SU-DHL-6 (cell line): ENCODE measurements at regions not wholly inside any gene's neighbourhood (a gene's known extent, or its start where the extent isn't known, plus 50 kb on each side); places are given as distances from the start of the nearest gene placed in this dataset.

ENCODE experiments used
- H2AFZ ChIP-seq: fragments of 200-600 bp; sonication (generic); 2 replicates; pipeline ENCODE4 v1.6.1; 2014; ENCODE audit warnings: low read depth, mild to moderate bottlenecking, moderate library complexity, mixed read lengths, antibody characterized with exemption, low read length; ENCODE audit not compliant: severe bottlenecking
- H3F3A ChIP-seq: fragments of 200-600 bp; shearing (Covaris generic); 2 replicates; pipeline ENCODE4 v1.6.0; 2016; ENCODE audit warnings: antibody characterized with exemption, mild to moderate bottlenecking; ENCODE audit not compliant: insufficient read depth
- H3K27ac ChIP-seq: fragments of 200-600 bp; sonication (generic); 2 replicates; pipeline ENCODE4 v1.5.1; 2016; ENCODE audit warnings: low read depth, mild to moderate bottlenecking, low read length, moderate library complexity, mixed read lengths
- H3K27me3 ChIP-seq: fragments of 200-600 bp; sonication (generic), shearing (Covaris generic); 2 replicates; pipeline ENCODE4 v1.6.0; 2014; ENCODE audit warnings: mild to moderate bottlenecking, low read length
- H3K36me3 ChIP-seq: fragments of 200-600 bp; sonication (generic); 2 replicates; pipeline ENCODE4 v1.6.1; 2014; ENCODE audit warnings: mild to moderate bottlenecking, low read length, mixed read lengths
- H3K4me2 ChIP-seq: fragments of 300-600, 200-600 bp; shearing (Covaris generic), sonication (generic); 2 replicates; pipeline ENCODE4 v1.6.0; 2014; ENCODE audit warnings: low read length, low read depth, mild to moderate bottlenecking; ENCODE audit not compliant: poor library complexity, severe bottlenecking
- H3K4me3 ChIP-seq: fragments of 200-600 bp; sonication (generic); 2 replicates; pipeline ENCODE4 v1.5.1; 2014; ENCODE audit warnings: antibody characterized with exemption, low read length, mild to moderate bottlenecking, mixed read lengths; ENCODE audit not compliant: insufficient read depth, poor library complexity, severe bottlenecking
- H3K79me2 ChIP-seq: fragments of 200-600 bp; sonication (generic); 2 replicates; pipeline ENCODE4 v1.6.1; 2014; ENCODE audit warnings: mild to moderate bottlenecking, low read length, moderate library complexity; ENCODE audit not compliant: insufficient read depth
- H3K9ac ChIP-seq: fragments of 200-600 bp; sonication (generic); 2 replicates; pipeline ENCODE4 v1.7.0; 2014; ENCODE audit warnings: mild to moderate bottlenecking, low read length
- H3K9me2 ChIP-seq: fragments of 200-600 bp; sonication (generic); replicated peaks from 2 replicates; pipeline ENCODE4 v1.6.1; 2014; ENCODE audit warnings: low read length; ENCODE audit not compliant: insufficient read depth
- H3K9me3 ChIP-seq: fragments of 200-600 bp; sonication (generic); 2 replicates; pipeline ENCODE4 v1.6.1; 2014; ENCODE audit warnings: low read length, mixed read lengths; ENCODE audit not compliant: insufficient read depth
- H4K20me1 ChIP-seq: fragments of 200-600 bp; sonication (generic); 2 replicates; pipeline ENCODE4 v1.6.1; 2014; ENCODE audit warnings: low read depth, mild to moderate bottlenecking, antibody characterized with exemption, low read length, moderate library complexity, mixed read lengths
- EZH2phosphoT487 ChIP-seq: fragments of 200-600 bp; sonication (generic), shearing (Covaris generic); conservative IDR thresholded peaks from 2 replicates; pipeline ENCODE4 v1.6.1; 2018; ENCODE audit warnings: mild to moderate bottlenecking, antibody characterized with exemption, low read length, moderate library complexity, mixed read lengths
- TF ChIP-seq, protein P1 (sequence below): fragments of 200-600 bp; sonication (generic); IDR thresholded peaks from one replicate; pipeline ENCODE4 v1.5.1; 2017; ENCODE audit warnings: antibody characterized with exemption, mild to moderate bottlenecking, low read length, moderate library complexity; ENCODE audit not compliant: insufficient read depth, poor library complexity, severe bottlenecking

DNA sequence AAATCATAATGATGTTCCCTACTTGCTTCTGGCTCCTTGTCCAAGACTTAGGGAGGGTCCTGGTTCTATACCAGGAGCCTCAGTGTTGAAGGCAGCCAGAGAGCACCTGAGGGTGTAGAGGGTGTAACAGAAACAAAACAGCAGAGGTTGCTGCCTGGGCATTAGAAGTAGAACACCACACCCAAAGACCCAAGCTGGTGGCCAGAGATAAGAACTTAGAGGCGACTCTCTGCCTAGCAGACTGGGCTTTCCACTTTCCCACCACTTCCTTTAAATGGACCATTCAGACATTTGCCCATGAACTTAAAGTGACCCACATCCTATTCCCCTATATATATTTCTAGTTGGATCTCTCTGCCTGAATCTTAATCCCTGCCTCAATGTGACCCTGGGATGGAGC lies 189.8 kb downstream of the KLF13 start:
- Histone ChIP-seq H3K79me2 (no peaks in the 10 kb centered on the region), H3K9ac (no peak overlapping the region), H3K4me2 (no peak overlapping the region), H3F3A (no peaks in the 10 kb centered on the region), H3K36me3 (no peaks in the 10 kb centered on the region), H3K27ac (no peak overlapping the region), H2AFZ (no peak overlapping the region), H4K20me1 (no peaks in the 10 kb centered on the region), H3K9me3 (no peaks in the 10 kb centered on the region), H3K9me2 (no peaks in the 10 kb centered on the region), H3K27me3 (no peaks in the 10 kb centered on the region), H3K4me3 (no peak overlapping the region)
- TF ChIP-seq, protein P1, sequence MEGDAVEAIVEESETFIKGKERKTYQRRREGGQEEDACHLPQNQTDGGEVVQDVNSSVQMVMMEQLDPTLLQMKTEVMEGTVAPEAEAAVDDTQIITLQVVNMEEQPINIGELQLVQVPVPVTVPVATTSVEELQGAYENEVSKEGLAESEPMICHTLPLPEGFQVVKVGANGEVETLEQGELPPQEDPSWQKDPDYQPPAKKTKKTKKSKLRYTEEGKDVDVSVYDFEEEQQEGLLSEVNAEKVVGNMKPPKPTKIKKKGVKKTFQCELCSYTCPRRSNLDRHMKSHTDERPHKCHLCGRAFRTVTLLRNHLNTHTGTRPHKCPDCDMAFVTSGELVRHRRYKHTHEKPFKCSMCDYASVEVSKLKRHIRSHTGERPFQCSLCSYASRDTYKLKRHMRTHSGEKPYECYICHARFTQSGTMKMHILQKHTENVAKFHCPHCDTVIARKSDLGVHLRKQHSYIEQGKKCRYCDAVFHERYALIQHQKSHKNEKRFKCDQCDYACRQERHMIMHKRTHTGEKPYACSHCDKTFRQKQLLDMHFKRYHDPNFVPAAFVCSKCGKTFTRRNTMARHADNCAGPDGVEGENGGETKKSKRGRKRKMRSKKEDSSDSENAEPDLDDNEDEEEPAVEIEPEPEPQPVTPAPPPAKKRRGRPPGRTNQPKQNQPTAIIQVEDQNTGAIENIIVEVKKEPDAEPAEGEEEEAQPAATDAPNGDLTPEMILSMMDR: no peak
- TF ChIP-seq EZH2phosphoT487: no peak

DNA sequence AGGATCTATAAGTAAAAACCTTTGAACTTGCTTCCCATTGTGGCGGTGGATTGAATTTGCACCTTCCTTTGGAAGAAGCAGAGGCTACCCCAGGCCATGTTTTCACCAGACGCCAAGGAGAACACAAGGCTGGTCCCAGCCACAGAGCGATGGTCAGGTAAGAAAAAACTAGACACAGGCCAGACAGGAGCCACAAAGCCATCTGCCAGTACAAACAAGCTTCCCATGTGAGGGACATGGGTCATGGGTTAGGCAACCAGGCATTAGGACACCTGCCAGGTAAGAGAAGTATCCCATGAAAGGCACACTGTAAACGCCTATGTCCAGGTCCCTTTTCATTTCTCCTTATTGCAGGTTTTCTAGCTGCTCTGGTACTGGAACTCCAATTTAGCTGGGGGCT lies 190.2 kb downstream of the KLF13 start:
- Histone ChIP-seq H3K36me3 (no peaks in the 10 kb centered on the region), H3K9ac (no peak overlapping the region), H2AFZ (no peak overlapping the region), H3K27me3 (no peaks in the 10 kb centered on the region), H4K20me1 (no peaks in the 10 kb centered on the region), H3K4me2 (no peak overlapping the region), H3K27ac (no peak overlapping the region), H3K9me2 (no peaks in the 10 kb centered on the region), H3K79me2 (no peaks in the 10 kb centered on the region), H3K4me3 (no peak overlapping the region), H3F3A (no peaks in the 10 kb centered on the region), H3K9me3 (no peaks in the 10 kb centered on the region)
- TF ChIP-seq EZH2phosphoT487: no peak
- TF ChIP-seq, protein P1: no peak

DNA sequence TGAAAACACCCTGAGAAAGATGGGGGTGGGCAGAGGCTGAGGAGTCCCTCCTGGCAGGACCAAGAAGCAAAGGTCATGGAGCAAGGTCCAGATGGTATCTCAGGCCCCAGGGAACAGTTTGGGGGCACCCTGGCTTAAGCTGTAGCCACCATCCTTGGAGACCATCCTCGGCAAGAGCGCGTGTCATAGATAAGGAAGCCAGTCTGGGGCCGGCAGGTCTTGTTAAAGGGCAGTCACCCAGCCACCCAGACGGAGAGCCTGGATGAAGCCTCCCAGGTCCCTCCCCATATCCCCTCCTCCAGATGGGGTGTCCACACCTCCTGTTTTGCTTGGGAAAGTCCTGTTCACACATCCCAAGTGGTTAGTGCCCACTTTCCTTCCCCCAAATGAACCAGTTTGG lies 191.1 kb downstream of the KLF13 start:
- Histone ChIP-seq H3K9me2 (no peaks in the 10 kb centered on the region), H3K9me3 (no peaks in the 10 kb centered on the region), H3K79me2 (no peaks in the 10 kb centered on the region), H3K4me3 (no peak overlapping the region), H3K27ac (no peak overlapping the region), H3K9ac (no peak overlapping the region), H3K27me3 (no peaks in the 10 kb centered on the region), H4K20me1 (no peaks in the 10 kb centered on the region), H3F3A (no peaks in the 10 kb centered on the region), H3K36me3 (no peaks in the 10 kb centered on the region), H2AFZ (no peak overlapping the region), H3K4me2 (no peak overlapping the region)
- TF ChIP-seq EZH2phosphoT487: no peak
- TF ChIP-seq, protein P1: no peak
